ENCODE measurements at regions not wholly inside any gene's neighbourhood (a gene's known extent, or its start where the extent isn't known, plus 50 kb on each side); places are given as distances from the start of the nearest gene placed in this dataset.

DNA sequence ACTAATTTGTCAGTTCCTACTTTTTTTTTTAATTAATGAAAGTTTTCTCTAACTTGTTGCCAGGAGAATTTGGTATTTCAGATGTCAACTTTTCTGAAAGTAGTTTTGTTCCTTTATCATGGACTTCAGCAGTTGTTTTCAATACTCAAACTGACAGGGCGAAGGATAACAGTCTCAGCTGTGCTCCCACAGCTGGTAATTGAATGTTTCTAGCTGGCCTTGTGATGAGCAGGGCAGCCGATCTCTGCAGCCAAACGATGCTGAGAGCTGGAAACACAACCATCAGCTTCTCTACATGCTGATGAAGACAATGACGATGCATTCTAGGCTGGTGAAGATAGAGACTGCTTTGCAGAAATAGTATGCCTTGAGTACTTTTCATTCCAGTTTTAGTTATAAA is 130.0 kb upstream of the MAP9 start:
- Mint-ChIP-seq H3K9me3 (peaks cover 5% of the 10 kb centered on the region), H3K27me3 (ENCODE audit: low read depth) (no peaks in the 10 kb centered on the region), H3K27ac (no peak overlapping the region), H3K4me1 (peaks cover 32% of the 10 kb centered on the region), H3K4me3 (no peak overlapping the region), H3K36me3 (peaks cover 3% of the 10 kb centered on the region)
- TF ChIP-seq CTCF (IDR thresholded peaks at IDR 0.05; ENCODE audit: unreplicated experiment) = no peak
- no peak for DNase-seq (ENCODE audit: low spot score in 2 of 2, unreplicated experiment in 2 of 2)

DNA sequence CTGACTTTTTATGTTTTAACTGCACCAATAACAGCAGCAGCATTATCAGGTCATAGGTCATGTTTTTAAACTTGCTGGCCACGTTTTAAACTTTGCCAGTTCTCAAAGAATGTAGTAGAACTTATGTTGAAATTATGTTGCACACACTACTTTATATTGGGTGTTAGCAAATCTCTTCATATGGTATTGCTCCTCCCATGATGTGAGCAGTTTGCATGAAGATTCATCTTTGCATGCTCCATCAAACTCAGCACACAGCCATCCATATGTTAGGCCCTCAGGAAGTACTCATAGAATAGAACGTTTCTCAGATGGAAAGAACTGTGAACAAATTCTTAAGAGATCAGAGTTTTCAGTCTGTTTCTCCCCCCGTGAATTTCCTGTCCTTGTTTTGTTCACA is 128.6 kb upstream of the MAP9 start:
- DNase-seq (ENCODE audit: low spot score in 2 of 2, unreplicated experiment in 2 of 2) = no peak
- H3K27me3 Mint-ChIP-seq (ENCODE audit: low read depth) = no peaks in the 10 kb centered on the region
- H3K9me3 Mint-ChIP-seq = peaks cover 9% of the 10 kb centered on the region
- H3K4me3 Mint-ChIP-seq = no peak overlapping the region
- H3K4me1 Mint-ChIP-seq = peaks cover 31% of the 10 kb centered on the region
- H3K27ac Mint-ChIP-seq = no peak overlapping the region
- no peak for TF ChIP-seq CTCF (IDR thresholded peaks at IDR 0.05; ENCODE audit: unreplicated experiment)
- peaks cover 3% of the 10 kb centered on the region for H3K36me3 Mint-ChIP-seq

- Mint-ChIP-seq H3K4me3 (no peak overlapping the region), H3K4me1 (peaks cover 18% of the 10 kb centered on the region), H3K27me3 (ENCODE audit: low read depth) (no peaks in the 10 kb centered on the region), H3K9me3 (peaks cover 9% of the 10 kb centered on the region), H3K36me3 (peaks cover 3% of the 10 kb centered on the region), H3K27ac (no peak overlapping the region)
- DNase-seq (ENCODE audit: low spot score in 2 of 2, unreplicated experiment in 2 of 2) = no peak
- TF ChIP-seq CTCF (IDR thresholded peaks at IDR 0.05; ENCODE audit: unreplicated experiment) = no peak
These were observed 120.5 kb upstream of the MAP9 start for GRCh38 chr4:155497306-155497705.

DNA sequence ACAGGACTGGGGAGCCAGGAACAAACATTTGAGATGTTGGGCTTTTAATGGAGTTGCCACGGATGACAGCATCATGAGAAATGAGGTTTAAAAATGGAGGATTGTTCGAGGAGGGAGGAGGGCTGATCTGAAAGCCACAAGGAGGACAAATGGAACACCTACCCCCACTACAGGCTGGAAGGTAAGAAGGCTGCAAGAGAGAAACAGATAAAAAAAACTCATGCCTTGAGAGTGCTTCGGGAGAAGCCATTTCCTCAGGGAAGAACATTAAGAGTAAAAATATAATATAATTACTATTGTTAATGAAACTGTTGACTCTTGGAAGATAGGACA is 119.5 kb upstream of the MAP9 start:
- H3K4me1 Mint-ChIP-seq = peaks cover 18% of the 10 kb centered on the region
- DNase-seq (ENCODE audit: low spot score in 2 of 2, unreplicated experiment in 2 of 2) = no peak
- H3K4me3 Mint-ChIP-seq = peak overlapping the region; percentile 41
- TF ChIP-seq CTCF (IDR thresholded peaks at IDR 0.05; ENCODE audit: unreplicated experiment) = no peak
- no peaks in the 10 kb centered on the region for H3K27me3 Mint-ChIP-seq (ENCODE audit: low read depth)
- peaks cover 9% of the 10 kb centered on the region for H3K9me3 Mint-ChIP-seq
- peaks cover 3% of the 10 kb centered on the region for H3K36me3 Mint-ChIP-seq
- H3K27ac Mint-ChIP-seq = peak overlapping the region; percentile 62

GRCh38 chr4:155495572-155496293 is 119.0 kb upstream of the MAP9 start:
- Mint-ChIP-seq H3K4me3 (peak overlapping the region; percentile 41), H3K9me3 (peaks cover 4% of the 10 kb centered on the region), H3K27ac (peak overlapping the region; percentile 62), H3K36me3 (peaks cover 3% of the 10 kb centered on the region), H3K4me1 (peaks cover 18% of the 10 kb centered on the region), H3K27me3 (ENCODE audit: low read depth) (no peaks in the 10 kb centered on the region)
- no peak for TF ChIP-seq CTCF (IDR thresholded peaks at IDR 0.05; ENCODE audit: unreplicated experiment)
- no peak for DNase-seq (ENCODE audit: low spot score in 2 of 2, unreplicated experiment in 2 of 2)

Measured in mesothelial cell of epicardium (in vitro differentiated cells).